ENCODE measurements at regions not wholly inside any gene's neighbourhood (a gene's known extent, or its start where the extent isn't known, plus 50 kb on each side); places are given as distances from the start of the nearest gene placed in this dataset.

- no peak for TF ChIP-seq CTCF (IDR thresholded peaks at IDR 0.05)
- TF ChIP-seq POLR2A (IDR thresholded peaks at IDR 0.05; ENCODE audit: low read depth), result no peak
- TF ChIP-seq POLR2AphosphoS5 (IDR thresholded peaks at IDR 0.05), result peak in 1 of 2 donors; percentile 40
Observed at GRCh38 chr5:60271517-60271916, 378.0 kb upstream of the PDE4D start.
